HG03045 (cell line): ENCODE measurements at regions not wholly inside any gene's neighbourhood (a gene's known extent, or its start where the extent isn't known, plus 50 kb on each side); places are given as distances from the start of the nearest gene placed in this dataset.

Experiments used
- ATAC-seq: cut with Tn5 transposase; IDR thresholded peaks from one replicate; pipeline ENCODE4 v1.9.1; 2021; ENCODE audit warnings: mild to moderate bottlenecking, moderate library complexity; ENCODE audit not compliant: unreplicated experiment

DNA sequence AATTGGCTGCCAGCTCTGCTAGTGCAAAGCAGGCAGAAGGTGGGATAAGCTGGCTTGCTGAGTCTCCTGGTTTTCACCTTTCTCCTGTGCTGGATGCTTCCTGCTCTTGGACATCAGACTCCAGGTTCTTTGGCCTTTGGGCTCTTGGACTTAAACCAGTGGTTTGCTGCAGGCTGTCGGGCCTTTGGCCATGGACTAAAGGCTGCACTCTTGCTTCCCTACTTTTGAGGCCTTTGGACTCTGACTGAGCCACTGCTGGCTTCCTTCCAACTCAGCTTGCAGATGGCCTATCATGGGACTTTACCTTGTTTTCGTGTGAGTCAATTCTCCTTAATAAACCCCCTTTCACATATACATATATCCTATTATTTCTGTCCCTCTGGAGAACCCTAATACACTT, 1293.9 kb upstream of the CDH6 start:
- no peak for ATAC-seq

DNA sequence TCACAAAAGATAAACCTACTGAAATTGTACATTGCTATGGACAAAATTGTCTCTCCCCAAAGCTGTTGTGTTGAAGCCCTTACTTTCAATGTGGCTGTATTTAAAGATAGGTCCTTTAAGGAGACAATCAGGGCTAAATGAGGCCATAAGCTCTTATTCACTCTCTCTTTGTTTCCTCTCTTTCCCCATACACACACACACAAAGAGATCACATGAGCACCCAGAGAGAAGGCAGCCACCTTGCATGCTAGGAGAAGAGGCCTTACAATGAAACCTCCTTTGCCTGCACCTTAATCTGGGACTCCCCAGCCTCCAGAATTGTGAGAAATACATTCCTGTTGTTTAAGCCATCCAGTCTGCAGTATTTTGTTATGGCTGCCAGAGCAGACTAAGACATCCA, 1295.6 kb upstream of the CDH6 start:
- no peak for ATAC-seq

GRCh38 chr5:29896646-29897045, 1296.8 kb upstream of the CDH6 start:
- ATAC-seq: no peak

GRCh38 chr5:29894668-29895067, 1298.8 kb upstream of the CDH6 start:
- no peak for ATAC-seq

DNA sequence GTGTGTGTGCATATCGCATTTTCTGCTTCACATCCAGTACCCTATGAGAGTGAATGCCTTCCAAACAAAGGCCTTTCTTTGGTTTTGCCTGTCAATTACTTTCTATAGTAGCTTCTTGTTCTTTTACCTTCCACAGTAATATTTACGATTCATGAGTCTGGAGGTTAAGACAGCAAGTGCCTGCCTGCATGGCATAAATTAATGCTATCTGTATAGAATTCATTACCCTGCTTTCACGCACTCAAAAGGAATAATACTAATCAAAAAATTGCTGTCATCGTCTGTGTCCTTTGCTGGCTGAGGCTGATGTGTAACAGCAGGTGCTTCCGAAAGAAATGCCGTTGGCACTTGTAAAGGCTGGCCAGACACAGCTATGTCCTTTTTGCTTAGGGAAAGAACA, 1304.4 kb upstream of the CDH6 start:
- ATAC-seq: no peak

GRCh38 chr5:29885595-29885994, 1307.9 kb upstream of the CDH6 start:
- no peak for ATAC-seq

DNA sequence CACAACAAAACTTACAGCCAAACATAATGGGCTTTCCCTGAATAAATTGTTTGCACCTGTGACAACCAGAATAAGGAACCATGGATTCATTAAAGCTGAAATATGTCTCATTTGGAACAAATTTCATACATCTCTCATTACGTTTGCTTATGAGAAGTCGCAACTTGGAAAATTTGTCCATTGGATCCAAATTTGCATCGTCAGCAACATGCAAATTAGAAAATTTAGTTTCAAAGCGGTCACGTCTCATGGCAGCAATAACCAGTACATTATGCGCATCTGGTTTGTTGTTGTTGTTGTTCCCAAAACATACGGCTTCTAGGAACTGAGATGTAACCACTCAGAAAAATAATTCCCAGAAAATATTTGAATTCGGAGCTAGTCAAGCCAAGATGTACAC, 1311.5 kb upstream of the CDH6 start:
- ATAC-seq: no peak

DNA sequence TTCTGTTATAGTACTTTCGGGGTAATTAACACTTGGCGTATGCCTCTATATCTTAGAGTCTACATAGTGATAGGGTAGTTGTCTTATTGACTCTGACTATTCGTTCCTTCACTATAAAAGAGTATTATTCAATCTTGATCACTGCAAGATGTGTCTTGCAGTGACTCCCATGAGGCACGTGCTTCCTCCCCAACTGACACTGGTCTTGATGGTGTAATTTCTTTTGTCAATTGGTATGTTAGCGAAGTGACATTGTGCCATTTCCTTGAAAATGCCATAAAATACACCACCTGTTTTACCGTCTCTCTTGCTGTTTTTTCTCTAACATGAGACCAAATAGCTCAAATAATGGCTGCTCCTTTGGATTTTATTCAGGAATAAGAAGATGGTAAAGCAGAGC, 1314.1 kb upstream of the CDH6 start:
- no peak for ATAC-seq

DNA sequence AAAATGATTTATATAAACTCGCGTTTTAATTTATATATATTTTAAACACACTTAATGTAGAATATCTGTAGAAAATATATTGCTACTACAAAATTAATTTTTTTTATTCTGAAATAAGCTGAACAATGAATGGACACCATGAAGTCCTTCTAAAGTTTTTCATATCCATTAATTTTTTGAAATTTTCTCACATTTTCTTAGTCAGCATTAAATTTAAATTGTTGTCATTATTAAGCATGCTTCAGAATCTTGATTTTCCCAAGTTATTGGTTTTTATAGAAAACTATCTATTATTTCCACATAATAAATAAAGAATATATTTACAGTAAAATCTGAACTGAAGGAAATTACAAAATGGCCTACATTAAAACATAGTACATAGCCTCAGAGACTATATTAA, 1314.9 kb upstream of the CDH6 start:
- no peak for ATAC-seq

DNA sequence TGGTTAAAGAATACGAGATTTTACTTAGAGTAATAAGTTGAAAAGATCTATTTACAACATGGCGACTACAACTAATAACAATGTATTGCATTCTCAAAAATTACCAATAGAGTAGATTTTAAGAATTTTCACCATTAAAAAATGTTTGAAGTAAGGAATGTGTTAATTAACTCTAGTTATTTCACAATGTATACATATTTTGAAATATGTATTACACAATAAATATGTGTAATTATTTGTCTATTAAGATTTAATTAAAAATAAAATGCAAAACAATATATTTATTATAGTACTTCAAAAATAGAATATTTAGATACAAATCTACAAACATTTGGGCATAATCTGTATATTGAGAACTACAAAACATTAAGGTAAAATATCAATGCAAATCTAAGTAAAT, 1326.3 kb upstream of the CDH6 start:
- ATAC-seq: no peak

DNA sequence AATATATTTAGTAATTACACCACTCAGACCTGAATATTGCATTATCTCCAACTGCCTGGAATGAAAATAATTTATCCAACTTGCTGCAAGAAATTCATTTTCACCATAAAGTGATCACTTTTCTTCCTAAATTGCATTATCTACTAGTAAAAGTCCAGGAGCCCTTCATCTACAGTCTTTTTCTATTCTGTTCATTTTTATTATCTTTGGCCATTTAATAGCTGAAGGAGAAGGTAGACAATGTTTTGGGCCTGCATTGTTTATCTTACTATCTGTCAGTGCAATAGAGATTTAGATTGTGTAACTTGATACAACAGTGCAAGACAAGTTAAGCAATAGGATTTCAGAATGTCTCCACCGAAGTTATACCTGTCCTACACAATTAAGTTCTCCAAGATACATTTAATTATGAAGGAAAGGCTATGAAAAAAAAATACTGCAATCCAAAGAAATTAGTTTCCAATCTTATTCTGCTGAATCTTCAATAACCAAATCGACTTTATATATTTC, 1339.7 kb upstream of the CDH6 start:
- no peak for ATAC-seq

DNA sequence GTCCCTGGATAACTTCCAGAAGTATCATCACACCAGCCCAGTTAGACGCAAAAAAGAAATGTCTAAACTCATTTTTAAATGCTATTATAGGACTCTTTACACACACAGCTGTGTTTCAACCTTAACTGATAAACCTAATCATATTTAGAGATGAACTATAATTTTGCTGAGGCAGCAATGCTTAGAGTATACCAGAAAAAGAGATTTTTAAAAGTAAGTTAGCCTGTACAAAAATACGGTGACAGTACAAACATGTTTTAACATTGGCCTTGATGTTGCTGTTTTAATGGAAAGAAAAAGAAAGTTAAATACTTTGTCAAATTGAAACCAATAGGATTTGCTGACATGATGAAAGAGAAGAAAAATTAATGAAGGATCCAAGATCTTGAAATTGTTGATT, 1341.2 kb upstream of the CDH6 start:
- no peak for ATAC-seq

DNA sequence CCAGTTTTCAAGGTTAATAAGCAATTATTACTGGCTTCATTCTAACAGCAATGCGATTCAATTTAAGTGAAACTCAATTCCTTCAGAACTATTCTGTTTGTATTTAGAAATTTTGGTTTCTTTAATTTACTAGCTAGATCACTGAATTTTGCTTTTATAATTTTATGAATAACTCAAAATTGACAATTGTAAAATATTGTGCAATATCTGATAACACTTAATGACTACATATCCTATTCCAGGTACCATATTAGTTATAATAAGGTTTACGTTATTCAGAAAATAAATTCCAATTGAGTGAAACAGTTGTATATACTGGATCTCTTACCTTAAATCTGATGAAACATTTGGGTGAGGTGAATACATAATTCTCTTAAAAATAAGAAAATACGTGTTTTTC, 1348.3 kb upstream of the CDH6 start:
- ATAC-seq: no peak

GRCh38 chr5:29833394-29833793, 1360.1 kb upstream of the CDH6 start:
- no peak for ATAC-seq

DNA sequence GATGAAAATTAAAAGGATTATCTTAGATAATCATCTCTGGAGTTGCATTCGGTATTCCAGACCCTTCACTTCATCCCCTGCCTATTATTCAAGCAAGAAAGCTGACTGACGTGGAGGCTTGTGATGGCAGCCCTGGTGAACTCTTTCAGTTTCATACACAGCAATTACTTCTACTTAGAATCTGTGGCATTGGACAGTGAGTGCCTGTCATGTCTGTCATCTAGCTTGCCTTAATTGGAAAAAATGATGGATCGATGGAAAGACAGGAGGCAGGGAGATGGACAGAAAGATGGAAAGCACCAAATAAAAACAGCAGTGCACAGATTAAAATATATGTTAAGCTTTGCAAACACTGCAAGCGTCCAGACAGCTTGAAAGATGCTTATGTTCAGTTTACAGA, 1371.0 kb upstream of the CDH6 start:
- ATAC-seq: no peak

DNA sequence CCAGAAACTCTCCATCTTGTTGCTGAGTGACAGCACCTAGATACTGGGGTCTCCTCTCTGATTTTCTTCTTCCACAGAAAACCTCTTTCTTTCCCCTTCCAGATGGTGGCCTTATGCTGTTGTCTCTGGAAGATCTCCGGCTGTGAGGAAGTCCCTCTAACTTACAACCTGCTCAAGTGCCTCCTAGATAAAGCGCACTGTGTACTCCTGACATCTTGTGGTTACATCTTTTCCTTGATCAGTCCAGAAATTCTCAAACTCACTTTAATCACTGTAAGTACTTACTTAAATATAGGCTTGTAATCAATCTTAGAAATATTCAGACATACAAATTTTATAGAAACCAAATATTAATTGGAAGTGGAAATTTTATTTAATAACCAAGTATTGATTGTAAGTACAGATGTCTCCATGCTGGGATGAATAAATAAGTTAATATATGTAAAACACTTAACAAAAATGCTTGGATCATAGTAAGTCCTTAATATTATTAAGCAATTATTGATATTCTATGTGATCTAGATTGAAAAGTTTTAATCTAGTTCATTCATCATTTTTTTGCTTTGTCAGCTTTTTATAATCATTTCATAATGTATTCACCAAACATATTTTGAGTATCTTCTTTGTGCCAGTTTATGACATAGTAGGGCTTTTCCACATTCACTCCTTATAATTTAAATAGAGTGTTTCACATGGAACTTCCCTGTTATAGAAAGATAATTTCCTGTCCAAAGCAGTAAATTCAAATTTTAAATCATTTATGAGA, 1381.4 kb upstream of the CDH6 start:
- no peak for ATAC-seq

DNA sequence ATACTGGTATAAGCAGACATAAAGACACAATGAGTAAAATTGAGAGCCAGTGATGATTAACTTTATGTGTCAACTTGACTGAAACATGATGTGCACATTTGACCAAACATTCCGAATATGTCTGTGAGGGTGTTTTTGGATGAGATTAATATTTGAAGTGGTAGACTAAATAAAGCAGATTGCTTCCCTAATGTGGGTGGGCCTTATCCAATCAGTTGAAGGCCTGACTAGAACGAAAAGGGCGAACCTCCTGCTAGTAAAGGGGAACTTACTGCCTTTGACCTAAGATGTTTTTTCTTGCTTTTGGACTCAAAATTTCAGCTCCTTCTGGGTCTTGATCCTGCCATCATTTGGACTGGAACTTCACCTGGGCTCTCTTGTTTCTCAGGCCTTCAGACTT, 1387.7 kb upstream of the CDH6 start:
- no peak for ATAC-seq

DNA sequence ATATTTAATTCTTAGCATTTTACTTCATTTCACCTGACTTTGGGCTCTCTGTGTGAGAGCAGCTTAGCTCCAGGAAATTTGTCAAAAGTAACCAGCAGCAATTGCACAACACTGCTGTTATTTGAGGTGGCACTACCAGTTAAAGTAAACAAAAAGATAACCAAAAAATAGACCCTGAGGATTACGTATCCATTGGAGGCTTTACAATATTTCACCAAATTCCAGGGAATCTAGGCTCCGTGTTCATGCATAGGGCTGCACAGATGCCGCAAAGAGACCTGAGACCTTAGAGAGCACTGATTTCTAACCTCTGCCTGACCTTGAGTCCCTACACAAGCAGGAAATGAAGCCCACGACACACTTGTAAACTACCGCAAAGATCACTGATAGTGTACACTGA, 1392.7 kb upstream of the CDH6 start:
- no peak for ATAC-seq

GRCh38 chr5:29796013-29796412, 1397.5 kb upstream of the CDH6 start:
- ATAC-seq: no peak

GRCh38 chr5:29795096-29795652, 1398.3 kb upstream of the CDH6 start:
- no peak for ATAC-seq

GRCh38 chr5:29794141-29794787, 1399.2 kb upstream of the CDH6 start:
- ATAC-seq: no peak

- ATAC-seq: no peak
These were observed 1403.2 kb upstream of the CDH6 start for GRCh38 chr5:29790281-29790680.
